ENCODE measurements at regions not wholly inside any gene's neighbourhood (a gene's known extent, or its start where the extent isn't known, plus 50 kb on each side); places are given as distances from the start of the nearest gene placed in this dataset.
"Not testable (repeated sequence)": the region's sequence is repeated elsewhere in the genome, so short reads cannot be mapped to it uniquely, and the experiment has no call there.

- Histone ChIP-seq H2BK15ac (ENCODE audit: low read length) (no peak overlapping the region), H3K27me3 (ENCODE audit: control insufficient read depth in 3 of 3, insufficient read depth in 3 of 3, low read depth in 1 of 3, low read length in 3 of 3) (no peaks in the 10 kb centered on the region), H3K23ac (ENCODE audit: low read depth, low read length, poor library complexity) (no peak overlapping the region), H3K9me3 (replicated peaks in 1 of 2; ENCODE audit: control insufficient read depth in 2 of 2, insufficient read depth in 1 of 2, low read depth in 1 of 2, low read length in 2 of 2) (no peaks in the 10 kb centered on the region), H3K79me1 (ENCODE audit: low read depth, low read length) (no peaks in the 10 kb centered on the region), H3K14ac (ENCODE audit: low read length) (no peak overlapping the region), H2BK12ac (ENCODE audit: low read length) (no peak overlapping the region), H3K9ac (ENCODE audit: low read depth, low read length, poor library complexity) (no peak overlapping the region), H3K18ac (ENCODE audit: low read length) (no peak overlapping the region), H4K8ac (ENCODE audit: low read depth, low read length) (no peak overlapping the region), H2BK5ac (ENCODE audit: low read length) (no peak overlapping the region), H2BK120ac (ENCODE audit: low read depth, low read length) (no peak overlapping the region), H3K4me3 (ENCODE audit: low read length in 2 of 2) (no peak overlapping the region), H2AFZ (ENCODE audit: low read length) (peak overlapping the region; percentile 51), H3K4ac (ENCODE audit: low read length) (no peak overlapping the region), H3K4me2 (ENCODE audit: insufficient read depth, low read length, poor library complexity, severe bottlenecking) (no peak overlapping the region), H3K4me1 (ENCODE audit: control insufficient read depth in 2 of 2, insufficient read depth in 1 of 2, low read depth in 1 of 2, low read length in 2 of 2) (peaks cover 0 to 4% of the 10 kb centered on the region in 2 donors), H3K36me3 (replicated peaks in 1 of 2; ENCODE audit: control insufficient read depth in 2 of 2, insufficient read depth in 2 of 2, low read length in 2 of 2) (no peaks in the 10 kb centered on the region), H2AK5ac (ENCODE audit: low read depth, low read length) (no peak overlapping the region), H3K27ac (replicated peaks; ENCODE audit: low read length) (no peak overlapping the region), H4K91ac (ENCODE audit: low read depth, low read length, poor library complexity) (no peak overlapping the region)
- WGBS, 2 donors (ENCODE audit: extremely low coverage in 2 of 2, insufficient read length in 2 of 2, insufficient replicate concordance in 1 of 2) = no CpG with 5 or more reads among the region's 4 CpGs
- no peak for DNase-seq (ENCODE audit: low spot score)
Measured at GRCh38 chr4:30116401-30116800, 603.8 kb upstream of the PCDH7 start.

DNA sequence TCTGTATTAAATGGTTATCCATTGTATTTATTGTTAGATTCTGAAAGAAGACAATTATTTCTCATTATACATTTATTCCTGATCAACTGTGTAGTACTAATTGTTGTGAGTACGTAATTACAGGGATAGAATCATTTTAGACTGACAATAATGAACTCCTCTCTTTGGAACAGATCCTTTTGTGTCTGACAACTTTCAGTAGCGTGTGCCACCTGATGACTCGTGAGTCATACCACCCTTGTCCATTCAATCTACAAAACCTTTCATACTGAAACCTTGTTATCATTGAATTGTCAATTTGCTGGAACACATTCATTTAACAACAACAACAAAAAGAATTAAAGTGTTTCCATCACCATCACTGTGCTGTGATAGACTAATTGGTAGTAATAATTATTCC, 602.7 kb upstream of the PCDH7 start:
- H3K14ac ChIP-seq (ENCODE audit: low read length) = no peak overlapping the region
- H4K91ac ChIP-seq (ENCODE audit: low read depth, low read length, poor library complexity) = no peak overlapping the region
- WGBS, 2 donors (ENCODE audit: extremely low coverage in 2 of 2, insufficient read length in 2 of 2, insufficient replicate concordance in 1 of 2) = no CpG with 5 or more reads among the region's 3 CpGs
- DNase-seq (ENCODE audit: low spot score) = no peak
- H3K27me3 ChIP-seq (ENCODE audit: control insufficient read depth in 3 of 3, insufficient read depth in 3 of 3, low read depth in 1 of 3, low read length in 3 of 3) = no peaks in the 10 kb centered on the region
- no peak overlapping the region for H3K23ac ChIP-seq (ENCODE audit: low read depth, low read length, poor library complexity)
- no peak overlapping the region for H3K27ac ChIP-seq (replicated peaks; ENCODE audit: low read length)
- no peaks in the 10 kb centered on the region for H3K36me3 ChIP-seq (replicated peaks in 1 of 2; ENCODE audit: control insufficient read depth in 2 of 2, insufficient read depth in 2 of 2, low read length in 2 of 2)
- H3K4me2 ChIP-seq (ENCODE audit: insufficient read depth, low read length, poor library complexity, severe bottlenecking) = no peak overlapping the region
- H3K79me1 ChIP-seq (ENCODE audit: low read depth, low read length) = no peaks in the 10 kb centered on the region
- no peak overlapping the region for H3K18ac ChIP-seq (ENCODE audit: low read length)
- H2BK12ac ChIP-seq (ENCODE audit: low read length) = no peak overlapping the region
- H3K4me1 ChIP-seq (ENCODE audit: control insufficient read depth in 2 of 2, insufficient read depth in 1 of 2, low read depth in 1 of 2, low read length in 2 of 2) = peaks cover 0 to 4% of the 10 kb centered on the region in 2 donors
- H2BK5ac ChIP-seq (ENCODE audit: low read length) = no peak overlapping the region
- no peak overlapping the region for H2BK120ac ChIP-seq (ENCODE audit: low read depth, low read length)
- H2AK5ac ChIP-seq (ENCODE audit: low read depth, low read length) = no peak overlapping the region
- no peak overlapping the region for H3K4me3 ChIP-seq (ENCODE audit: low read length in 2 of 2)
- no peak overlapping the region for H3K4ac ChIP-seq (ENCODE audit: low read length)
- no peak overlapping the region for H3K9ac ChIP-seq (ENCODE audit: low read depth, low read length, poor library complexity)
- H2BK15ac ChIP-seq (ENCODE audit: low read length) = no peak overlapping the region
- H4K8ac ChIP-seq (ENCODE audit: low read depth, low read length) = no peak overlapping the region
- no peaks in the 10 kb centered on the region for H3K9me3 ChIP-seq (replicated peaks in 1 of 2; ENCODE audit: control insufficient read depth in 2 of 2, insufficient read depth in 1 of 2, low read depth in 1 of 2, low read length in 2 of 2)
- no peak overlapping the region for H2AFZ ChIP-seq (ENCODE audit: low read length)

DNA sequence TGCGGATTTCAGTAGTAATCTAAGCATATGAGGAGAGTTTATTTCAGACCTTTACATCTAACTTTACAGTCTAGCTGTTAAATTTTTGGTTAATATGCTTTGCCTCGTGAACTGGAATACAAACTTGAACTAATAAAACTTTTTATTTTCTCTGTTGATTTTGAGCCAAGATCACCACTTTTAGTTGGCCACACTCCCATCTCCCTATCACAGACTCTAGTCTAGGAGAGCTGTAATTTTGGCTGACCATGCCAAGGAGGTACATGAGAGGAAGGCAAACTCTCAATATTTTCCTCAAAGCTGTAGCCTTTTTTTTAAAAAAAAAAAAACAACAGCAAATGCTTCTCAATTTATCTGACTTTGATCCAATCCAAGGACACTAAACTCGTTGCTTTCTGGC, 597.5 kb upstream of the PCDH7 start:
- H2AFZ ChIP-seq (ENCODE audit: low read length) = no peak overlapping the region
- H4K91ac ChIP-seq (ENCODE audit: low read depth, low read length, poor library complexity) = no peak overlapping the region
- no peak overlapping the region for H3K4ac ChIP-seq (ENCODE audit: low read length)
- H3K79me1 ChIP-seq (ENCODE audit: low read depth, low read length) = no peaks in the 10 kb centered on the region
- H2AK5ac ChIP-seq (ENCODE audit: low read depth, low read length) = no peak overlapping the region
- no CpG with 5 or more reads among the region's 3 CpGs for WGBS, 2 donors (ENCODE audit: extremely low coverage in 2 of 2, insufficient read length in 2 of 2, insufficient replicate concordance in 1 of 2)
- H2BK15ac ChIP-seq (ENCODE audit: low read length) = no peak overlapping the region
- no peak for DNase-seq (ENCODE audit: low spot score)
- H3K9me3 ChIP-seq (replicated peaks in 1 of 2; ENCODE audit: control insufficient read depth in 2 of 2, insufficient read depth in 1 of 2, low read depth in 1 of 2, low read length in 2 of 2) = no peaks in the 10 kb centered on the region
- H3K27me3 ChIP-seq (ENCODE audit: control insufficient read depth in 3 of 3, insufficient read depth in 3 of 3, low read depth in 1 of 3, low read length in 3 of 3) = no peaks in the 10 kb centered on the region
- H4K8ac ChIP-seq (ENCODE audit: low read depth, low read length) = no peak overlapping the region
- H3K4me1 ChIP-seq (ENCODE audit: control insufficient read depth in 2 of 2, insufficient read depth in 1 of 2, low read depth in 1 of 2, low read length in 2 of 2) = no peaks in the 10 kb centered on the region
- H3K18ac ChIP-seq (ENCODE audit: low read length) = no peak overlapping the region
- no peak overlapping the region for H3K14ac ChIP-seq (ENCODE audit: low read length)
- H3K4me2 ChIP-seq (ENCODE audit: insufficient read depth, low read length, poor library complexity, severe bottlenecking) = no peak overlapping the region
- no peak overlapping the region for H2BK12ac ChIP-seq (ENCODE audit: low read length)
- no peak overlapping the region for H3K27ac ChIP-seq (replicated peaks; ENCODE audit: low read length)
- no peak overlapping the region for H3K4me3 ChIP-seq (ENCODE audit: low read length in 2 of 2)
- H3K36me3 ChIP-seq (replicated peaks in 1 of 2; ENCODE audit: control insufficient read depth in 2 of 2, insufficient read depth in 2 of 2, low read length in 2 of 2) = no peaks in the 10 kb centered on the region
- no peak overlapping the region for H2BK120ac ChIP-seq (ENCODE audit: low read depth, low read length)
- no peak overlapping the region for H3K23ac ChIP-seq (ENCODE audit: low read depth, low read length, poor library complexity)
- no peak overlapping the region for H2BK5ac ChIP-seq (ENCODE audit: low read length)
- H3K9ac ChIP-seq (ENCODE audit: low read depth, low read length, poor library complexity) = no peak overlapping the region

GRCh38 chr4:30124621-30125020, 595.5 kb upstream of the PCDH7 start:
- H2BK15ac ChIP-seq (ENCODE audit: low read length); DNase-seq (ENCODE audit: low spot score): not testable (repeated sequence)
- WGBS, 2 donors (ENCODE audit: extremely low coverage in 2 of 2, insufficient read length in 2 of 2, insufficient replicate concordance in 1 of 2) = no CpG with 5 or more reads among the region's 2 CpGs

More at GRCh38 chr4:30124621-30125020, 595.5 kb upstream of the PCDH7 start:
- not testable (repeated sequence) for H3K4ac ChIP-seq (ENCODE audit: low read length); H2BK5ac ChIP-seq (ENCODE audit: low read length); H3K9me3 ChIP-seq (replicated peaks in 1 of 2; ENCODE audit: control insufficient read depth in 2 of 2, insufficient read depth in 1 of 2, low read depth in 1 of 2, low read length in 2 of 2); H2AK5ac ChIP-seq (ENCODE audit: low read depth, low read length); H3K9ac ChIP-seq (ENCODE audit: low read depth, low read length, poor library complexity); H2AFZ ChIP-seq (ENCODE audit: low read length); H3K27ac ChIP-seq (replicated peaks; ENCODE audit: low read length); H4K8ac ChIP-seq (ENCODE audit: low read depth, low read length); H3K4me1 ChIP-seq (ENCODE audit: control insufficient read depth in 2 of 2, insufficient read depth in 1 of 2, low read depth in 1 of 2, low read length in 2 of 2); H2BK120ac ChIP-seq (ENCODE audit: low read depth, low read length); H4K91ac ChIP-seq (ENCODE audit: low read depth, low read length, poor library complexity); H3K79me1 ChIP-seq (ENCODE audit: low read depth, low read length); H3K23ac ChIP-seq (ENCODE audit: low read depth, low read length, poor library complexity); H2BK12ac ChIP-seq (ENCODE audit: low read length); H3K4me3 ChIP-seq (ENCODE audit: low read length in 2 of 2); H3K27me3 ChIP-seq (ENCODE audit: control insufficient read depth in 3 of 3, insufficient read depth in 3 of 3, low read depth in 1 of 3, low read length in 3 of 3); H3K14ac ChIP-seq (ENCODE audit: low read length); H3K18ac ChIP-seq (ENCODE audit: low read length); H3K4me2 ChIP-seq (ENCODE audit: insufficient read depth, low read length, poor library complexity, severe bottlenecking); H3K36me3 ChIP-seq (replicated peaks in 1 of 2; ENCODE audit: control insufficient read depth in 2 of 2, insufficient read depth in 2 of 2, low read length in 2 of 2)
